ENCODE measurements at regions not wholly inside any gene's neighbourhood (a gene's known extent, or its start where the extent isn't known, plus 50 kb on each side); places are given as distances from the start of the nearest gene placed in this dataset.

DNA sequence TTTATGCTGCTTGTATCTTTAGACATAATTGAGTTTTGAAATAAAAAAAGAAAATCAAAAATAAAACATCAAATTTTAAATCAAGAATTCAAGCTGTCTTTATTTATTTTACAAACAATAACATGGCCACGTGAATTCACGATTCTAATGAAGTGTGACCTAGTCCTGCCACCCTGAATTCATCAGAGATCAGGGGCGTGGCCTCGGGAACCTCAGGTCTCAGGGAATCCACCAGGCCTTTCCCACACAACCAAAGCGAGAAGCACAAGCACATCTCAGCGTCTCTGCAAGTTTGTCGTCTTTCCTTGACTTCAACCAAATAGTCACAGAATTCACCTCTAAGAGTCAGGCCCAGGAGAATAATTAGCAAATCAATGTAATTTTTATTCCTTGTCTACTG, 107.9 kb downstream of the DACT2 start:
- peaks cover 4 to 5% of the 10 kb centered on the region in 2 donors for H3K9me3 Mint-ChIP-seq
- ATAC-seq (replicated peaks) (no peak), DNase-seq (no peak)
- H3K36me3 Mint-ChIP-seq, result peaks cover 0 to 1% of the 10 kb centered on the region in 2 donors
- H3K4me1 Mint-ChIP-seq, result no peaks in the 10 kb centered on the region
- H3K27me3 Mint-ChIP-seq, result no peaks in the 10 kb centered on the region
- H3K4me3 Mint-ChIP-seq, result no peak overlapping the region
- H3K27ac Mint-ChIP-seq, result no peak overlapping the region

DNA sequence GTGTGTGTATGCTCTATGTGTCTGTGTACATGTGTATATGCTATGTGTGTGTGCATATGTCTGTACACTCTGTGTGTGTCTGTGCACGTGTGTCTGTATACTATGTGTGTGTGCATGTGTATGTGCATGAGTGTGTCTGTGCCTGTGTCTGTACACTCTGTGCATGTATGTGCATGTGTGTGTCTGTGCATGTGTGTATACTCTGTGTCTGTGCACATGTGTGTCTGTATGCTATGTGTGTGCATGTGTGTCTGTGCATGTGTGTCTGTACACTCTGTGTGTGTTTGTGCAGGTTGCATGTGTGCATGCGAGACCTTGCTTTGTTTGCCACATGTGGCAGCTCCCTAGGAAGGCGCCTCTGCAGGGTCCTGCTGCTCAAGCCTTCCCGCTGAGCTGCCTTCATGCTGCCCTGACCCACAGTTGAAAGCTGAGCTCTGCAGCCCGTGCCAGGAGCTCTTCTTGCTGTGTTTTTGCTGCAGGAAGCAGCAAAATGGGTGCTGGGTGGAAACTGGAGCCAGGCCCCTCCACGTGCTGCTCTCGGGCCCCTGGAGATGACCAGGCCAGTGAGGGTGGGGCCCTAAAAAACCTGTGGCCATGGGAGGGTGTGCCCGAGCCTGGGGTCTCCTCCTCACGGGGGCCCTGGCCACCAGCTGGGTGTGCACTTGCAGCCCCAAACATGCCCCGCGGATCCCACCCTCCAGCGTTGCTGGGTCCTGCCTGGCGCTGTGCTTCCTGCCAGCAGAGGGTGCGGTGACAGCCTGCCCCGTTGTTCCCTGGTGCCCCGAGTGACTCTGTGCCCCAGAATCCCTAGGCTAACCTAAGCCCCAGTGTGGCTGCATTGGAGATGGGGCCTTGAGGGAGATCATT, 109.1 kb downstream of the DACT2 start:
- DNase-seq (no peak), ATAC-seq (replicated peaks) (no peak)
- Mint-ChIP-seq H3K4me3 (no peak overlapping the region), H3K27ac (no peak overlapping the region), H3K9me3 (peaks cover 4 to 6% of the 10 kb centered on the region in 2 donors), H3K27me3 (no peaks in the 10 kb centered on the region), H3K36me3 (peaks cover 0 to 1% of the 10 kb centered on the region in 2 donors), H3K4me1 (no peaks in the 10 kb centered on the region)

DNA sequence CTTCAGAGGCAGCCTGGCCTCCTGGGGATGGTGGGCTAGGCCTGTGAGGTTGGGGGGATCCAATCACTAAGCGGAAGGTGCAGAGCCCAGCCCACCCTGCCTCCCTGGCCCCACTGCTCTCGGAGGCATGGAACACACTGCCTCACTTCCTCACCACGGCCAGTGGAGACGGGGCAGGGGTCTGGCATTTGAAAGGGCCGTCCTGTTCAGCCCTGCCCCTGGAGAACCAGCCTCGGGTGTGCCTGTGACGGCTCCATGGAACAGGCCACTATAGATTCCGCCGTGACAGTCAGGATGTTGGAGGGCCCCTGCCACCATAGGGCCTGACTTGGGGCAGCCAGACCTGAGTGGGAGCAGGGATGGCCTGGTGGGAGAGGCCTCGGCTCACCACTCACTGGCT, 110.2 kb downstream of the DACT2 start:
- Mint-ChIP-seq H3K27ac (no peak overlapping the region), H3K9me3 (peaks cover 4 to 10% of the 10 kb centered on the region in 2 donors), H3K27me3 (no peaks in the 10 kb centered on the region), H3K4me1 (no peaks in the 10 kb centered on the region), H3K4me3 (no peak overlapping the region), H3K36me3 (peaks cover 0 to 1% of the 10 kb centered on the region in 2 donors)
- ATAC-seq (replicated peaks) (no peak), DNase-seq (no peak)

DNA sequence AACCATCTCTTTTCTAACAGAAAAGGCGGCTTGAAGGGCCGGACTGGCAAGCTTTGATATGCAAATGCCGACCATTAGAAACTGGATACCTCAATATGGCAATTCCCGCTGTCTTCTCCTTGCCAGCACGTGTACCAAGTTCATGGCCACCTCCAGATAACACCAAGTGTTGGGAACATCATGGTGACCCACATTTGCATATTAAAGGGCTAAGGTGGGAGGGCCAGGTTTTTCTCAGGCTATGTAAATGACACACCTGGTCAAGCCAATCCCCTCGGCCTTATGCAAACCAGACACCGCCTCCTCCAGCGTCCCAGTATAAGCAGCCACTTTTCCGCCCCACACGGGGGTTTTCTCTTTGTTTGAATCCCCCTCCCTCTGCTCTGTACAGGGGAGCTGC, 110.7 kb downstream of the DACT2 start:
- Mint-ChIP-seq H3K9me3 (peaks cover 4 to 13% of the 10 kb centered on the region in 2 donors), H3K27me3 (no peaks in the 10 kb centered on the region), H3K36me3 (peaks cover 0 to 1% of the 10 kb centered on the region in 2 donors), H3K4me3 (no peak overlapping the region), H3K27ac (no peak overlapping the region), H3K4me1 (no peaks in the 10 kb centered on the region)
- DNase-seq (no peak), ATAC-seq (replicated peaks) (no peak)

DNA sequence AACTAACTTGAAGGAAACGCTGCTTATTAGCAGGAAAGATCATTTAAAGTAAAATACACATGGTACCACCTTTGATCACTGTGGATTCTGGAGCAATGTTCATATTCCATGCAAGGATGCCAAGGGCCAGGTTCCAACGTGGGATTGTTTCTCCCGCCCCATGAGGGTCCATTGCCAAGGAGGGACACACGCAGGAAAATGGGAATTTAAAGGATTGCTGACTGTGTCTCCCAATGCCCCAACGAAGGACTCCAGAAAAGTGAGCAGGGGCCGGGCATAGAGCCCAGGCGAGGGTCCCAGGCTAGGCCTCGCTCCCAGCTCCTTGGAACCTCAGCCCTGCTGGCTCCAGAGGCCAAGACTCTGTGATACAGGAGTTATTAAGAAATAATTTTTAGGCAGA, 111.2 kb downstream of the DACT2 start:
- H3K36me3 Mint-ChIP-seq, result peaks cover 0 to 1% of the 10 kb centered on the region in 2 donors

DNA sequence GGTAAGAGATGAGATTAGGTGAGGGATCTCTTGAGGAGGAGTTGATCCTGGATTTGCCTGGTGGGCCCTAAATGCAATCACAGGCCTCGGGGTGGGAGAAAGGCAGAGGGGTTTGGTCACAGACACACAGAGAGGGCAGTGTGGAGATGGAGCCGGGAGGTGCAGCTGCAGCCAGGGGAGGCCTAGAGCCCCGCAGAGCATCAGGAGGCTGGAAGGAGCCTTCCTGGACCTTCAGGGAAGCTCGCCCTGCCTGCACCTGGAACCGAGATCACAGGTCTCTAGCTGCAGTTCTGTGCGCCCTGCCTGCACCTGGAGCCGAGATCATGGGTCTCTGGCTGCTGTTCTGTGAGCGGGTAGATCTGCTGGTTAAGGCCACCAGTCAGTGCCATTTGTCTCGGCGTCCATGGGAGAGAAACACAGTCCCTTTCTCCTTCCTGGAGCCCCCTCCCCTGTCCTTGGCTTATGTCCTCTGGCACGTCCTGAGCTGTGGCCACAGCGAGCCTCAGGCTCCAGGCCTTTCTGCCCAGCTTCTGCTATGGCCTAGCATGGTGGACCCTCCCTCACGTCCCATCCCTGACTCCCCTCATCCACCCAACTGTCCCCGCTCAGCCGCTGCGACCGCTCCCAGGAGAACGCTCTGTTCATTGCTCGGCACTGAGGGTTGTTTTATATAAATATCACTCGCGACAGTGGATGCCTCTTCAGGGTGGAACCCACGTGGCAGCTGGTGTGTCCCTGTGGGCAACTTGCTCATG, 112.0 kb downstream of the DACT2 start:
- no peak for ATAC-seq (replicated peaks)
- Mint-ChIP-seq H3K27ac (no peak overlapping the region), H3K9me3 (peaks cover 4 to 13% of the 10 kb centered on the region in 2 donors)

More for the DNA sequence above, 111.2 kb downstream of the DACT2 start:
- no peaks in the 10 kb centered on the region for H3K4me1 Mint-ChIP-seq
- no peak overlapping the region for H3K27ac Mint-ChIP-seq
- ATAC-seq (replicated peaks), result no peak
- no peaks in the 10 kb centered on the region for H3K27me3 Mint-ChIP-seq
- H3K4me3 Mint-ChIP-seq, result no peak overlapping the region
- peaks cover 4 to 13% of the 10 kb centered on the region in 2 donors for H3K9me3 Mint-ChIP-seq
- no peak for DNase-seq

DNA sequence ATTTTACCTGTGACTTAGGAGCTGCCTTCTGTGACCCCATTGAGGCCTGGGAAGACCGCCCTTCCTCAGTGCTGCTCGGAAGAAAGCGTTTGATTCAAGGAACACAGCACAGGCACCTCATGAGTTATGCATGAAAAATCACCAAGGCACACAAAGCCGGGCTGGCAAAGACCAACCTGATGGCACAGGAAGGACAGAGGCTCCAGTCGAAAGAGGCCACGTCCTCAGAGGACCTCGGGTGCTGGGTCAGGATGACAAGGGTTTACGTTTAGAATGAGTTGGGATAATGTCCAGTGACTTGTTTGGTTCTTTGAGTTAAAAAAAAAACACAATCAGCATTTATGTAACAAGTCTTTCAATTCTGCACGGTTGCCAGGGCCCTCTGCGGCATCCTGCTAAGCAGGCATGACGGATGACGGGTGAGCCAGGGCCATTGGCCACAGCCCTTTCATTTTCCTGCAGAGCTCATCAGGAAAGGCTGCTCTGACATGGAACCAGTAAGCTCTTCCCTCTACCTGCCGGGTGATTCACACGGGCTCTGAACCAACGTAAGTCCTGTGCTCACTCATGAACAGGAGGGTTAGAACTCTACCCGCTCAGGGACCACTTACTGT, 112.8 kb downstream of the DACT2 start:
- no peak overlapping the region for H3K4me3 Mint-ChIP-seq
- no peaks in the 10 kb centered on the region for H3K27me3 Mint-ChIP-seq
- ATAC-seq (replicated peaks), result no peak
- no peak for DNase-seq
- H3K4me1 Mint-ChIP-seq, result no peaks in the 10 kb centered on the region
- no peaks in the 10 kb centered on the region for H3K36me3 Mint-ChIP-seq
- peaks cover 4 to 11% of the 10 kb centered on the region in 2 donors for H3K9me3 Mint-ChIP-seq
- H3K27ac Mint-ChIP-seq, result no peak overlapping the region

More for the DNA sequence above, 112.0 kb downstream of the DACT2 start:
- DNase-seq, result no peak
- no peak overlapping the region for H3K4me3 Mint-ChIP-seq
- H3K27me3 Mint-ChIP-seq, result no peaks in the 10 kb centered on the region
- H3K4me1 Mint-ChIP-seq, result no peaks in the 10 kb centered on the region
- H3K36me3 Mint-ChIP-seq, result peaks cover 0 to 1% of the 10 kb centered on the region in 2 donors

DNA sequence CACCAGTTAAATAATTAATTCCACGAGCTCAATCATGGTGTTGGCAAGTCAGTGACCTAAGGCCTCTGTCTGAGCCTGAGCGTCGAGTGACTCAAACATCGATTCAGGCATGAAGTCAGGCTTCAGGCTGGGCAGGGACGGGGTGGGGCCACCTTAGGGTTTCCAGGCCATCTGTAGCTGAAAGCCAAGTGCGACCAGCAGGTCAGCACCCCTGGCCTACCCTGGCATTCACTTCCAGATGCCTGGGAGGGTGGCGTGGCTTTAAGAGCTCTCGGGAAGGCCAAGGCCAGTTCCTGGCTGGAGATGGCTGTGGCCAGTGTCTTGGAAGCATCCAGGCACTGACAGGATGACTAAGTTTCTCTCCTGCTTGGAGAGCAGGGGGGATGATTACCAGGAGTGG, 113.4 kb downstream of the DACT2 start:
- Mint-ChIP-seq H3K36me3 (no peaks in the 10 kb centered on the region), H3K4me1 (no peaks in the 10 kb centered on the region), H3K27me3 (no peaks in the 10 kb centered on the region), H3K27ac (no peak overlapping the region), H3K4me3 (no peak overlapping the region), H3K9me3 (peaks cover 4 to 11% of the 10 kb centered on the region in 2 donors)
- ATAC-seq (replicated peaks) (no peak), DNase-seq (no peak)

DNA sequence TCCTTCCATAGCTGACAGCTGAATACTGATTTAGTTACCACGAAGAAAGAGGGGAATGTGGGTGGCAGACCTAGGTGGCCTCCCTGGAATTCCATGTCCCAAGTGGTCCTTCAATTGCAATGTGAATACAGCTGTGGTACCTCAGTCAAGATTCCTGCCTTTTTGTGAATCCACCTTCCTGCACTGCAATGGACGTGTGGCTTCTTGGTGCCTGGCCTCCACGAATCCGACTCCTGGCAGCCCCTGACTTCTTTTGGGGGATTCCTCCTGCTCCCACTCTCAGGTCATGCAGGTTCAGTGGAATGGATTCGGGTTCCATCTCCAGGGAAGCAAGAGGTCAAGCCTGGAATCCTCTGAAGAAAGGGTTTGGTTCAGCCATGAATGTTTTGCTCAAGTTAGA, 117.8 kb downstream of the DACT2 start:
- no peaks in the 10 kb centered on the region for H3K4me1 Mint-ChIP-seq
- no peaks in the 10 kb centered on the region for H3K36me3 Mint-ChIP-seq
- H3K27me3 Mint-ChIP-seq, result no peaks in the 10 kb centered on the region
- no peak overlapping the region for H3K27ac Mint-ChIP-seq
- DNase-seq, result no peak
- no peak overlapping the region for H3K4me3 Mint-ChIP-seq
- ATAC-seq (replicated peaks), result no peak
- peaks cover 0 to 8% of the 10 kb centered on the region in 2 donors for H3K9me3 Mint-ChIP-seq

DNA sequence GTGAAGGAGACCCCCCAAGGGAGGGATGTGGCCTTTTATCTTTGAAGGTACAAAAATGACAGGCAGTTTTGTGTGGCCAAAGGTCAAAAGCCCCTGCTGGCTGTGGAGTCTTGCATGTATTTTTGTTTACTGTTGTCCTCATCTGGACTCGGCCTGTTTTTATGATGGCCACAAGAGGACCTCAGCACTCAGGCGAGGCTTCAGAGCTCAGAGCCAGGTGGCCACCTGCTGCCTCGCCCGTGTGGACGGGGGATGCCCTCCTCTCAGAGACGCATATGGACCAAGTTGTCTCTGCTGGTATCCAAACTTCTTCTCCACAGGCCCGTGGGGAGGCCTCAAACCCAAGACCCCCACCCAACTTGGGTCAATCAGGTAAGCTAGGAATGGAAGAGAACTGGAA, 118.2 kb downstream of the DACT2 start:
- Mint-ChIP-seq H3K9me3 (peaks cover 0 to 8% of the 10 kb centered on the region in 2 donors), H3K27ac (no peak overlapping the region), H3K27me3 (no peaks in the 10 kb centered on the region), H3K4me1 (no peaks in the 10 kb centered on the region), H3K4me3 (no peak overlapping the region), H3K36me3 (no peaks in the 10 kb centered on the region)
- ATAC-seq (replicated peaks) (no peak), DNase-seq (no peak)

DNA sequence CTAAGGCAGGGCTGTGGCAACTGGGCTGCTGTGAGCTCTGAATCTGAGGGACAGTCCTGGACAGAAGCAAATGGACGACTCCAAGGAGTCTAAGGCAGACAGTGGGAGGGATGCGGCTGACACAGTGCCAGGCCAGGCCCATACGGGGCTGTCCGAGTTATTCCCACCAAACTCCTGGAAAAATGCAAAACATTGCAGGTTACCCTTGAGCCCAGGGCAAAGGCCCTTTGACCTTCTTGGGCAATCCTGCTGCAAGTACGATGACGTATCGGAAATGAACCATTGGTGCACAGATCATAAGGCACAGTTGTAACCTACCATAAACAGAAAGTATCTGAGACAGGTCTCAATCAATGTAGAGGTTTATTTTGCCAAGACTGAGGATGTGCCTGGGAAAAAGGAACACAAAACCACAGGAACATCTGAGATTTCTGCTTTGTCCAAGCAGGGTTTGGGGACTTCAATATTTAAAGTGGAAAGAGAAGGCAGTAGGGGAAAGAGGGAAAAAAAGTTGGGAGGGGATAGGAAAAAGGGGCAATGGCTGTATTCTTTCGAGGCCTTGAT, 118.9 kb downstream of the DACT2 start:
- Mint-ChIP-seq H3K4me3 (no peak overlapping the region), H3K9me3 (peaks cover 0 to 6% of the 10 kb centered on the region in 2 donors), H3K36me3 (no peaks in the 10 kb centered on the region), H3K27me3 (no peaks in the 10 kb centered on the region), H3K4me1 (no peaks in the 10 kb centered on the region), H3K27ac (no peak overlapping the region)
- ATAC-seq (replicated peaks) (no peak), DNase-seq (no peak)

DNA sequence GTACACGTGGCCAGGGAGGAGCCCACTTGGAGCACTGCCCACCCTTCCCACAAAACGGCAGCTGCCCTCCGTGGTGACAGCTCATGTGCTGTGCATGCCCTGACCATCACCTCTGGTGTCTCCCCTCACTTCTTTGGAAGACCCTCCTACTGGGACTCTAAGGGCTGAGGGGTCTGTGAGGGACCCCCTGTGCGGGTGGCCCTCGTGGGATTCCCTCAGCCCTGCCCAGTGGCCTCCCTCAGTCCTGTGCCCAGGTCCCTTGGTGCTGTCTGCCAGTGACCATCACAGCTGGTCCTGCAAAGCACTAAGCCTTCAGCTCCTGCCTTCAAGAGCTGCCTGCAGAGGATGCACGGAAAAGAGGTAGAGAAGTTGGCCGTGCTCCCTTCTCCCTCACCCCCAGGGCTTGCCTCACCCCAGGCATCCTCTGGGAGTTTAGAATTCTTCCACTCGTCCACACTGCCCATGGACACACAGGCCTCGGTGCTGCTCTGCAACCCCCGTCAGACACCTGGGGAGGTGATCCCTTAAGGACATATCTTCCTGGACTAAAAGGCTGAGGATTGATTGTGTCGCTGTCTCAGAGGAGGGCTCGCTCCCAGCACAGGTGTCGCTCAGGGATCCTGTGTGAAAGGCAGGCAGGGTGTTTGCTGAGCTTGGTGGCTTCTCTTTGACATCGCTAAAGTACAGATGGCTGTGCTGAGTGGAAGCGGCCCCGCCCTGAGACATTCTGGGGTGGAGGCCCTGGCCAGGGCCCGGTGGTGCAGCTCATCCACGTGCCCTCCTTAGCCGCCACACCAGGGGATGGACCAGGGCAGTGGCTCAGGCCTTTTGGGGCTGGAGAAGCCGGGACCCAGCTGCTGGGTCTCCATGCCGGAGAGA, 119.5 kb upstream of the FRMD1 start:
- DNase-seq, result no peak

DNA sequence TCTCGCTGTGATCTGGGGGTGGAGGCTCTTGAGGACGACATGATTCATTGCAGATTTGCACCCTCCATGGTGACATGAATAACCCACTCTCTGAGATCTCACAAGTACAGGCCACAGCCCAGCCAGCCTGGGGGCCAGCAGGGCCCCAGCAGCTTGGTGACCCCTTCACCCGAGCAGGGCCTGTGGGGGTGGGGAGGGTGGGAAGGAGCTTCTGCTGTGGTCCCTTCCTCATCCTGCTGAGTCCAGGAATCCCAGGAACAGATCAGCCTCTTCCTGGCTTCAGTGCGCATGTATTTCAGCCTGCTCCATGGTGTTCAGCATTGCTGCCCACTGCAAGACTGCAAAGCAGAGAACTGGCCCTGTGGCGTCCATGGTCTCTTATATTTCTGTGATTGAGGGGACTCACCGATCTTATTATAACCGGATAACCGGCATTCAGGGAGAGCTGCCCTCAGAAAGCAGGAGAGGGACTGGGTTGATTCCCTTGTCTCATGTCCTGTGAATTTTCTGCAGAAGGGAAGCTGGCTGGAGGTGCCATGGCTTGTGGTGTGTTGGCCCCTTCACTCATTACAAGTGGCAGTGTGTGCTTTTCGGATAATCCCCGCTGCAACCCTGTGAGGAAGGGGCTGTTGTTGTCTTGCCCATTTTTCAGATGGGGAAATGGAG, 118.8 kb upstream of the FRMD1 start:
- Mint-ChIP-seq H3K4me3 (no peak overlapping the region), H3K4me1 (no peaks in the 10 kb centered on the region), H3K36me3 (no peaks in the 10 kb centered on the region), H3K9me3 (peaks cover 0 to 3% of the 10 kb centered on the region in 2 donors), H3K27ac (no peak overlapping the region), H3K27me3 (peaks cover 5 to 6% of the 10 kb centered on the region in 2 donors)
- DNase-seq (no peak), ATAC-seq (replicated peaks) (no peak)

More for the DNA sequence above, 119.5 kb upstream of the FRMD1 start:
- Mint-ChIP-seq H3K36me3 (no peaks in the 10 kb centered on the region), H3K4me1 (no peaks in the 10 kb centered on the region), H3K9me3 (peaks cover 0 to under 1% of the 10 kb centered on the region in 2 donors), H3K27me3 (peaks cover 0 to 2% of the 10 kb centered on the region in 2 donors), H3K4me3 (no peak overlapping the region), H3K27ac (no peak overlapping the region)
- ATAC-seq (replicated peaks), result no peak

Data from stimulated activated naive B cell treated with anti-CD40 and anti-IgM and Interleukin-4, amounts not matched to agents 10 μg/mL and 1 μg/mL and 100 μg/mL, for 72 hours (primary cell).